Upper lobe of right lung (tissue), 1 donor: ENCODE measurements at regions not wholly inside any gene's neighbourhood (a gene's known extent, or its start where the extent isn't known, plus 50 kb on each side); places are given as distances from the start of the nearest gene placed in this dataset.

Experiments
- ATAC-seq: fragments of 200-7000 bp; cut with Tn5 transposase; one replicate; pipeline ENCODE4 v1.9.1; 2020; ENCODE audit warnings: mild to moderate bottlenecking, moderate library complexity
- DNase-seq: peaks from one replicate; pipeline ENCODE4 v3.0.0-alpha.2; 2020
- H3K27ac ChIP-seq: fragments of 200-600 bp; one replicate; pipeline ENCODE4 v1.8.0; 2022
- H3K27me3 ChIP-seq: fragments of 200-600 bp; one replicate; pipeline ENCODE4 v1.8.0; 2022; ENCODE audit warnings: mild to moderate bottlenecking
- H3K36me3 ChIP-seq: fragments of 200-600 bp; one replicate; pipeline ENCODE4 v1.8.0; 2022
- H3K4me1 ChIP-seq: fragments of 200-600 bp; one replicate; pipeline ENCODE4 v1.8.0; 2022
- H3K4me3 ChIP-seq: fragments of 200-600 bp; one replicate; pipeline ENCODE4 v1.8.0; 2022; ENCODE audit warnings: mild to moderate bottlenecking
- H3K9me3 ChIP-seq: fragments of 200-600 bp; one replicate; pipeline ENCODE4 v1.8.0; 2022
- CTCF ChIP-seq: fragments of 200-600 bp; IDR thresholded peaks from one replicate; pipeline ENCODE4 v1.8.0; 2022; ENCODE audit warnings: antibody characterized with exemption
- intact Hi-C: fragments of 100-400 bp; cut with DNase I; formaldehyde crosslinking; loops from one replicate; pipeline ENCODE4 v1.11.0; 2022
- donor health status: DM: no; HTN: yes; CAD: no; lungs with severe emphysema.

DNA sequence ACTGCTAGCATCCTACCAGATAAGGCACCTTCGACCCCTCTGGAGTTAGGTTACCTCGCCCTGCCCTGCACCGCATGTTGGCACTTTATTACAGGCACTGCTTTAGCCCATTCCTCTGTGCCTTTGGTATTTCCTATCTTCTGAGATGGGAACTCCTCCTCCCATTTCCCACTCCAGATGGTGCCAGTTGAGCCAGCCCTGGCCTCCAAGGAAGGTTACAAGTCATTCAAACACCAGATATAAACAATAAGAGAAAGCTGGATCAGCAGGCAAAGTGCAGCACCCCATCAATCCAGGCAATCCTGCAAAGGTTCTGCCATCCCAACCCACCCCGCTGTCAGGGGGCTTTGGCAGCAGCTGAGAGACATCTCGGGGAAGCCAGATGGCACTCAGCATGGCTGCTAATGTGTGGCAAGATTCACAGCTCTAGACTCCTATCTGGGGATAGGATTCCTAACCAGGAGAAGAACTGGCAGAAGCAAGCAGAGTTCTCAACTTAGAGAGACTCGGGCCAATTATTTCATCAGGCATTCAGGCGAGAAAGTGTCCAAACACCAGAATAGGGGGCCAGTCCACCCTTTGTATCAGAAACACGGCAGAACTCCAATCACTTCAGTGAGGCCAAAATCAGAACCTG, 113.0 kb downstream of the COPRS start:
- no peak for TF ChIP-seq CTCF
- no peaks in the 10 kb centered on the region for H3K9me3 ChIP-seq
- ATAC-seq = no peak
- H3K4me3 ChIP-seq = no peak overlapping the region
- DNase-seq = no peak
- H3K27ac ChIP-seq = no peak overlapping the region
- no peaks in the 10 kb centered on the region for H3K36me3 ChIP-seq
- no peaks in the 10 kb centered on the region for H3K27me3 ChIP-seq
- H3K4me1 ChIP-seq = peaks cover 13% of the 10 kb centered on the region
- intact Hi-C loops = no loop called here

- H3K4me3 ChIP-seq = no peak overlapping the region
- H3K27me3 ChIP-seq = no peaks in the 10 kb centered on the region
- DNase-seq = no peak
- TF ChIP-seq CTCF = no peak
- peaks cover 13% of the 10 kb centered on the region for H3K4me1 ChIP-seq
- no peak overlapping the region for H3K27ac ChIP-seq
- H3K9me3 ChIP-seq = no peaks in the 10 kb centered on the region
- no peak for ATAC-seq
- intact Hi-C loops = no loop called here
- H3K36me3 ChIP-seq = no peaks in the 10 kb centered on the region
Observed at GRCh38 chr17:31744511-31744951, 114.5 kb downstream of the COPRS start.

- no peak overlapping the region for H3K27ac ChIP-seq
- TF ChIP-seq CTCF = no peak
- peaks cover 13% of the 10 kb centered on the region for H3K4me1 ChIP-seq
- no peaks in the 10 kb centered on the region for H3K9me3 ChIP-seq
- H3K27me3 ChIP-seq = no peaks in the 10 kb centered on the region
- DNase-seq (no peak), ATAC-seq (no peak)
- H3K36me3 ChIP-seq = no peaks in the 10 kb centered on the region
- no peak overlapping the region for H3K4me3 ChIP-seq
- intact Hi-C loops = no loop called here
Observed at GRCh38 chr17:31743797-31744196, 115.2 kb downstream of the COPRS start.

DNA sequence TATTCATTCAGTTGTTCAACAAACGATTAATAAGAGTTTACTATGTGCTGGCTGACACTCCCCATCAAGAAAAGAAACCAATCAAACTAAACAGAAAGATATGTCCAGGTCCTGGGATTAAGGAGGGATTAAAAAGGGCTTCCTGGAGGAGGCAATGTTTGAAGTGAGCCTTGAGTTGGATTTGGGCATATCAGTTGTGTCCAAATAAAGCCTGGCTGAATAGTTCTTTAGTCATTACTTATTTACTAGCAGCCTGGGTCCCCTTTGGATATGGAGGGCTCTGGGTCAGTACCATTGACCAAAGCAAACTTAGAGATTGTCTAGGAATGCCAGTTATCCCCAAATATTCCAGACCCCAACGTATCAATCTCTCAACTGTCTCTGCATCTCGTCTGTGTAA, 117.7 kb downstream of the COPRS start:
- DNase-seq (no peak), ATAC-seq (no peak)
- H3K4me3 ChIP-seq = no peak overlapping the region
- no peak for TF ChIP-seq CTCF
- no peaks in the 10 kb centered on the region for H3K9me3 ChIP-seq
- peaks cover 13% of the 10 kb centered on the region for H3K4me1 ChIP-seq
- no peak overlapping the region for H3K27ac ChIP-seq
- H3K27me3 ChIP-seq = no peaks in the 10 kb centered on the region
- intact Hi-C loops = no loop called here
- H3K36me3 ChIP-seq = no peaks in the 10 kb centered on the region

GRCh38 chr17:31740611-31741082, 118.4 kb downstream of the COPRS start:
- no peak for DNase-seq
- no peak for TF ChIP-seq CTCF
- Histone ChIP-seq H3K36me3 (no peaks in the 10 kb centered on the region), H3K27ac (no peak overlapping the region), H3K4me1 (peaks cover 13% of the 10 kb centered on the region), H3K27me3 (no peaks in the 10 kb centered on the region), H3K4me3 (no peak overlapping the region), H3K9me3 (no peaks in the 10 kb centered on the region)
- intact Hi-C loops = no loop called here
- no peak for ATAC-seq
